GM18873 (cell line): ENCODE measurements at regions not wholly inside any gene's neighbourhood (a gene's known extent, or its start where the extent isn't known, plus 50 kb on each side); places are given as distances from the start of the nearest gene placed in this dataset.

Source experiments
- ATAC-seq: cut with Tn5 transposase; IDR thresholded peaks from one replicate; pipeline ENCODE4 v1.9.1; 2021; ENCODE audit warnings: mild to moderate bottlenecking, moderate library complexity, moderate number of reproducible peaks; ENCODE audit not compliant: unreplicated experiment, low FRiP score

- no peak for ATAC-seq
These were observed 413.5 kb downstream of the PLK2 start for GRCh38 chr5:58046371-58046770.

GRCh38 chr5:58044166-58044565 lies 415.7 kb downstream of the PLK2 start:
- no peak for ATAC-seq

GRCh38 chr5:58043032-58043945 lies 416.6 kb downstream of the PLK2 start:
- no peak for ATAC-seq

- no peak for ATAC-seq
These were observed 418.0 kb downstream of the PLK2 start for GRCh38 chr5:58041884-58042283.

- no peak for ATAC-seq
These were observed 419.0 kb downstream of the PLK2 start for GRCh38 chr5:58040846-58041245.

- ATAC-seq: no peak
These were observed 419.8 kb downstream of the PLK2 start for GRCh38 chr5:58040044-58040443.

GRCh38 chr5:58037899-58038298 lies 422.0 kb downstream of the PLK2 start:
- ATAC-seq: no peak

- no peak for ATAC-seq
These were observed 434.1 kb downstream of the PLK2 start for GRCh38 chr5:58025809-58026208.

- no peak for ATAC-seq
These were observed 435.7 kb downstream of the PLK2 start for GRCh38 chr5:58024151-58024550.

- no peak for ATAC-seq
These were observed 437.8 kb downstream of the PLK2 start for GRCh38 chr5:58022055-58022454.

GRCh38 chr5:58021466-58021865 lies 438.4 kb downstream of the PLK2 start:
- no peak for ATAC-seq

- ATAC-seq: no peak
These were observed 440.3 kb downstream of the PLK2 start for GRCh38 chr5:58019614-58020013.

GRCh38 chr5:58018016-58018415 lies 441.9 kb downstream of the PLK2 start:
- no peak for ATAC-seq

GRCh38 chr5:58016877-58017276 lies 443.0 kb downstream of the PLK2 start:
- ATAC-seq: no peak

GRCh38 chr5:58016358-58016757 lies 443.5 kb downstream of the PLK2 start:
- ATAC-seq: no peak

GRCh38 chr5:58015175-58015574 lies 444.7 kb downstream of the PLK2 start:
- ATAC-seq: no peak

- ATAC-seq: no peak
These were observed 446.2 kb downstream of the PLK2 start for GRCh38 chr5:58013542-58014258.

GRCh38 chr5:58012801-58013315 lies 447.0 kb downstream of the PLK2 start:
- no peak for ATAC-seq

GRCh38 chr5:58012102-58012501 lies 447.8 kb downstream of the PLK2 start:
- ATAC-seq: no peak

GRCh38 chr5:58011301-58011700 lies 448.6 kb downstream of the PLK2 start:
- ATAC-seq: no peak

GRCh38 chr5:58009754-58010153 lies 450.1 kb downstream of the PLK2 start:
- ATAC-seq: no peak
